NT2/D1 (cell line): ENCODE measurements at regions not wholly inside any gene's neighbourhood (a gene's known extent, or its start where the extent isn't known, plus 50 kb on each side); places are given as distances from the start of the nearest gene placed in this dataset.

Experiments
- DNase-seq: peaks from one replicate; pipeline ENCODE4 v3.0.0-alpha.2; 2011; ENCODE audit warnings: low read depth, low spot score
- H3K27me3 ChIP-seq: 2 replicates; pipeline ENCODE4 v1.6.0; 2011; ENCODE audit warnings: mild to moderate bottlenecking; ENCODE audit not compliant: insufficient read length, insufficient read depth
- H3K36me3 ChIP-seq: 2 replicates; pipeline ENCODE4 v1.6.1; 2011; ENCODE audit warnings: mild to moderate bottlenecking, low read length, mixed read lengths; ENCODE audit not compliant: insufficient read depth, insufficient read length
- H3K4me1 ChIP-seq: 2 replicates; pipeline ENCODE4 v1.5.1; 2011; ENCODE audit not compliant: insufficient read depth, insufficient read length
- H3K4me3 ChIP-seq: 2 replicates; pipeline ENCODE4 v1.5.1; 2011; ENCODE audit warnings: low read depth; ENCODE audit not compliant: insufficient read length
- H3K9ac ChIP-seq: 2 replicates; pipeline ENCODE4 v1.6.0; 2011; ENCODE audit warnings: low read depth; ENCODE audit not compliant: insufficient read length
- H3K9me3 ChIP-seq: 2 replicates; pipeline ENCODE4 v1.5.1; 2011; ENCODE audit warnings: mild to moderate bottlenecking, low read length; ENCODE audit not compliant: insufficient read depth
- SUZ12 ChIP-seq: IDR thresholded peaks from 2 replicates; pipeline ENCODE4 v1.6.1; 2011; ENCODE audit not compliant: insufficient read length, insufficient read depth; ENCODE audit errors: extremely low read depth
- YY1 ChIP-seq: IDR thresholded peaks from 2 replicates; pipeline ENCODE4 v1.6.1; 2011; ENCODE audit not compliant: insufficient read length, insufficient read depth
- ZNF274 ChIP-seq: IDR thresholded peaks from 2 replicates; pipeline ENCODE4 v1.6.1; 2011; ENCODE audit warnings: mild to moderate bottlenecking, low read depth, low read length

- Histone ChIP-seq H3K4me1 (no peaks in the 10 kb centered on the region), H3K9me3 (no peaks in the 10 kb centered on the region), H3K36me3 (no peaks in the 10 kb centered on the region), H3K4me3 (no peak overlapping the region), H3K27me3 (no peaks in the 10 kb centered on the region), H3K9ac (no peak overlapping the region)
- DNase-seq, result no peak
- TF ChIP-seq YY1 (no peak), ZNF274 (no peak), SUZ12 (no peak)
Measured at GRCh38 chr1:82462366-82462765, 661.6 kb downstream of the ADGRL2 start.

- no peaks in the 10 kb centered on the region for H3K9me3 ChIP-seq
- TF ChIP-seq YY1 (no peak), ZNF274 (no peak), SUZ12 (no peak)
- no peaks in the 10 kb centered on the region for H3K36me3 ChIP-seq
- no peaks in the 10 kb centered on the region for H3K4me1 ChIP-seq
- H3K4me3 ChIP-seq, result no peak overlapping the region
- no peak for DNase-seq
- H3K27me3 ChIP-seq, result no peaks in the 10 kb centered on the region
- H3K9ac ChIP-seq, result no peak overlapping the region
Measured at GRCh38 chr1:82455342-82455741, 654.6 kb downstream of the ADGRL2 start.

GRCh38 chr1:82454431-82454830, 653.7 kb downstream of the ADGRL2 start:
- H3K4me3 ChIP-seq, result no peak overlapping the region
- no peaks in the 10 kb centered on the region for H3K4me1 ChIP-seq
- no peaks in the 10 kb centered on the region for H3K36me3 ChIP-seq
- no peak for DNase-seq
- no peak overlapping the region for H3K9ac ChIP-seq
- no peaks in the 10 kb centered on the region for H3K9me3 ChIP-seq
- H3K27me3 ChIP-seq, result no peaks in the 10 kb centered on the region
- TF ChIP-seq SUZ12, result no peak
- no peak for TF ChIP-seq ZNF274

GRCh38 chr1:82453511-82454185, 652.9 kb downstream of the ADGRL2 start:
- DNase-seq, result no peak
- TF ChIP-seq ZNF274 (no peak), SUZ12 (no peak), YY1 (no peak)
- Histone ChIP-seq H3K36me3 (no peaks in the 10 kb centered on the region), H3K4me1 (no peaks in the 10 kb centered on the region), H3K9ac (no peak overlapping the region), H3K4me3 (no peak overlapping the region), H3K9me3 (no peaks in the 10 kb centered on the region), H3K27me3 (no peaks in the 10 kb centered on the region)

GRCh38 chr1:82452096-82452495, 651.4 kb downstream of the ADGRL2 start:
- Histone ChIP-seq H3K9me3 (no peaks in the 10 kb centered on the region), H3K4me1 (no peaks in the 10 kb centered on the region), H3K4me3 (no peak overlapping the region), H3K9ac (no peak overlapping the region), H3K27me3 (no peaks in the 10 kb centered on the region), H3K36me3 (no peaks in the 10 kb centered on the region)
- DNase-seq, result no peak
- TF ChIP-seq YY1, result no peak

DNA sequence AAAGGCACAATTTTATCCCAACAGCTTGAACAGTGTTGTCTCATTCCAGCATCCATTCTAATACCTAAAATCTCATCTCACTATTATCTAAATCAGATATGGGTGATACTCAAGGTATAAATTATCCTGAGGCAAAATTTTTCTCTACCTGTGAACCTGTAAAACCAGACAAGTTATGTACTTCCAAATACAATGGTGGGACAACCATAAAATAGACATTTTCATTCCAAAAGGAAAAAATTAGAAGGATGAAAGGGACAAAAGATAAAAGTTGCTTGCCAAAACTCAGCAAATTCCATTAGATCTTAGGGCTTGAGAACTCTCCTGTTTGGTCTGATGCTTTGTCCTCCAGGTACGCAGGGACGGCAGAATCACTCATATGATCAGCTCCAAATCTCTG, 650.5 kb downstream of the ADGRL2 start:
- no peaks in the 10 kb centered on the region for H3K36me3 ChIP-seq
- no peak for DNase-seq
- H3K27me3 ChIP-seq, result no peaks in the 10 kb centered on the region
- TF ChIP-seq SUZ12, result no peak
- no peak for TF ChIP-seq YY1
- TF ChIP-seq ZNF274, result no peak
- no peak overlapping the region for H3K4me3 ChIP-seq
- no peak overlapping the region for H3K9ac ChIP-seq
- no peaks in the 10 kb centered on the region for H3K9me3 ChIP-seq
- no peaks in the 10 kb centered on the region for H3K4me1 ChIP-seq

DNA sequence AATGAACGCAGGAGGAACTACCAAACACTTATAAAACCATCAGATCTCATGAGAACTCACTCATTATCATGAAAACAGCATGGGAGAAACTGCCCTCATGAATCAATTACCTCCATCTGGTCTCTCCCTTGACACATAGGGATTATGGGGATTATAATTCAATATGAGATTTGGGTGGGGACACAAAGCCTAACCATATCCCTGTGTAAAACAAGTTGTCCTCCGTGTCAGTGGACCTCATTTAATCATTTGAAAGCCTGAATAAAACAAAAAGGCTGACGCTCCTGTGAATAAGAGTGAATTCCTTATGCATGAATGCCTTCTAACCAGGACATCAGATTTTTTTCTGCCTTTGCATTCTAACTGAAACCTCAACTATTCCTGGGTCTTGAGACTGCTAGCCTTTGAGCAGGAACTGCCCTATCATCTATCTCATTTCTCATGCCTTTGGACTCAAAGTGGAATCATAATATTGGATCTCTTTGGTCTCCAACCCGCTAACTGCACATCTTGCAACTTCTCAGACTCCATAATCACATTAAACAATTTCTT, 648.8 kb downstream of the ADGRL2 start:
- no peak for TF ChIP-seq YY1
- TF ChIP-seq SUZ12, result no peak
- TF ChIP-seq ZNF274, result no peak
- Histone ChIP-seq H3K9ac (no peak overlapping the region), H3K36me3 (no peaks in the 10 kb centered on the region), H3K4me1 (no peaks in the 10 kb centered on the region), H3K9me3 (no peaks in the 10 kb centered on the region), H3K4me3 (no peak overlapping the region), H3K27me3 (no peaks in the 10 kb centered on the region)
- no peak for DNase-seq

GRCh38 chr1:82446955-82447354, 646.2 kb downstream of the ADGRL2 start:
- no peak for DNase-seq
- Histone ChIP-seq H3K36me3 (no peaks in the 10 kb centered on the region), H3K4me3 (no peak overlapping the region), H3K4me1 (no peaks in the 10 kb centered on the region), H3K9me3 (no peaks in the 10 kb centered on the region), H3K9ac (no peak overlapping the region), H3K27me3 (no peaks in the 10 kb centered on the region)
- no peak for TF ChIP-seq YY1
